Activated T-helper 1 cell treated with anti-CD3 and anti-CD28 coated beads, Interleukin-12 subunit alpha, Interleukin-12 subunit beta, Interleukin-2, Interleukin-4 antibody, amounts not matched to agents 30 ng/mL and 10 ng/mL and 1 ng/mL, durations not matched to agents 14 hours and 24 hours and 36 hours (primary cell): ENCODE measurements at regions not wholly inside any gene's neighbourhood (a gene's known extent, or its start where the extent isn't known, plus 50 kb on each side); places are given as distances from the start of the nearest gene placed in this dataset.

Experiments used
- DNase-seq: peaks from one replicate; pipeline ENCODE4 v3.0.0; 2021; ENCODE audit warnings: low spot score
- H3K27ac Mint-ChIP-seq: one replicate; pipeline ENCODE4 v1.8.0; 2021; ENCODE audit warnings: mild to moderate bottlenecking, mixed read lengths
- H3K27me3 Mint-ChIP-seq: one replicate; pipeline ENCODE4 v1.8.0; 2022; ENCODE audit warnings: mild to moderate bottlenecking, moderate library complexity, mixed read lengths; ENCODE audit not compliant: insufficient read depth
- H3K36me3 Mint-ChIP-seq: one replicate; pipeline ENCODE4 v1.8.0; 2021; ENCODE audit warnings: low read depth, mixed read lengths
- H3K4me1 Mint-ChIP-seq: one replicate; pipeline ENCODE4 v1.8.0; 2021; ENCODE audit warnings: low read depth, mixed read lengths
- H3K4me3 Mint-ChIP-seq: one replicate; pipeline ENCODE4 v1.8.0; 2021; ENCODE audit warnings: mild to moderate bottlenecking, moderate library complexity, mixed read lengths
- H3K9me3 Mint-ChIP-seq: one replicate; pipeline ENCODE4 v1.8.0; 2021; ENCODE audit warnings: mixed read lengths
- intact Hi-C: fragments of 100-400 bp; cut with micrococcal nuclease; formaldehyde crosslinking; loops from one replicate; pipeline ENCODE4 v1.15.1; 2024

GRCh38 chr10:2150288-2150687 lies 413.0 kb upstream of the ADARB2 start:
- Mint-ChIP-seq H3K27ac (no peak overlapping the region), H3K27me3 (peaks cover 2% of the 10 kb centered on the region), H3K36me3 (no peaks in the 10 kb centered on the region), H3K9me3 (no peaks in the 10 kb centered on the region), H3K4me3 (no peak overlapping the region), H3K4me1 (no peaks in the 10 kb centered on the region)
- intact Hi-C loops = no loop called here
- no peak for DNase-seq

DNA sequence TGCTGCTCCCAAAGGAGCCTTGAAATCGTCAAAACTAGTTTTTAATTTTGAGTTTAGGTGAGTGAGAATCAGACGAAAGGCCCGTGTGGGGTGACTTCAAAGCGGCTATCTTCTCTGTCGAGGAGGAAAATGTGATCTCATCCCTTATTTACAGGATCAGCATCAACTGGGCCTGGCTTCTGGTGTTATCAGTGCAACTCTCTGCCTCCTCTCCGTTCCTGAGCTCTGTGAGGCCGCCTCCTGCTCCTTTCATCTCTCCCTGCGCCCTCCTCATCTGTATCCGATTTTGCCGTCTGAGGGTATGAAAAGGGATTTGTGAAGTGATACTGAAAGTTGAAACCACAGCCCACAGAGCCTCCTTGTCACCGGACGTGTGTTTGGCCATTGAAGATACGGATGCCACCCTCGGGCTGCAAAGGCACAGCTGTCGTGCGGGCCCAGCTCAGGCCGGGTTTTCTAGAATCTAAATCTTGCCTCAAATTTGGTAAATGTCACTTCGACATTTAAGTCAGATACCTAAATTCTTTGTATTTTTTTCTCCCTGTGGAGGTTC lies 408.7 kb upstream of the ADARB2 start:
- no peak for DNase-seq
- Mint-ChIP-seq H3K27me3 (no peaks in the 10 kb centered on the region), H3K4me1 (no peaks in the 10 kb centered on the region), H3K4me3 (no peak overlapping the region), H3K9me3 (no peaks in the 10 kb centered on the region), H3K27ac (no peak overlapping the region), H3K36me3 (no peaks in the 10 kb centered on the region)
- intact Hi-C loops = no loop called here

GRCh38 chr10:2145491-2145890 lies 408.2 kb upstream of the ADARB2 start:
- DNase-seq = no peak
- H3K9me3 Mint-ChIP-seq = no peaks in the 10 kb centered on the region
- no peaks in the 10 kb centered on the region for H3K4me1 Mint-ChIP-seq
- H3K4me3 Mint-ChIP-seq = no peak overlapping the region
- intact Hi-C loops = no loop called here
- no peak overlapping the region for H3K27ac Mint-ChIP-seq
- H3K36me3 Mint-ChIP-seq = no peaks in the 10 kb centered on the region
- no peaks in the 10 kb centered on the region for H3K27me3 Mint-ChIP-seq

GRCh38 chr10:2144584-2144983 lies 407.3 kb upstream of the ADARB2 start:
- H3K4me3 Mint-ChIP-seq = no peak overlapping the region
- H3K4me1 Mint-ChIP-seq = no peaks in the 10 kb centered on the region
- intact Hi-C loops = no loop called here

GRCh38 chr10:2143213-2143835 lies 406.0 kb upstream of the ADARB2 start:
- Mint-ChIP-seq H3K36me3 (no peaks in the 10 kb centered on the region), H3K27me3 (no peaks in the 10 kb centered on the region), H3K27ac (no peak overlapping the region), H3K9me3 (no peaks in the 10 kb centered on the region), H3K4me1 (no peaks in the 10 kb centered on the region), H3K4me3 (no peak overlapping the region)
- no peak for DNase-seq
- intact Hi-C loops = no loop called here

More at GRCh38 chr10:2144584-2144983, 407.3 kb upstream of the ADARB2 start:
- no peak for DNase-seq
- Mint-ChIP-seq H3K36me3 (no peaks in the 10 kb centered on the region), H3K9me3 (no peaks in the 10 kb centered on the region), H3K27me3 (no peaks in the 10 kb centered on the region), H3K27ac (no peak overlapping the region)

- Mint-ChIP-seq H3K27me3 (no peaks in the 10 kb centered on the region), H3K9me3 (no peaks in the 10 kb centered on the region), H3K27ac (no peak overlapping the region), H3K36me3 (no peaks in the 10 kb centered on the region), H3K4me3 (no peak overlapping the region), H3K4me1 (no peaks in the 10 kb centered on the region)
- DNase-seq = no peak
- intact Hi-C loops = no loop called here
Measured at GRCh38 chr10:2139746-2140145, 402.4 kb upstream of the ADARB2 start.

- no peak overlapping the region for H3K27ac Mint-ChIP-seq
- intact Hi-C loops = no loop called here
- no peaks in the 10 kb centered on the region for H3K36me3 Mint-ChIP-seq
- DNase-seq = no peak
- no peaks in the 10 kb centered on the region for H3K27me3 Mint-ChIP-seq
- no peaks in the 10 kb centered on the region for H3K4me1 Mint-ChIP-seq
- no peaks in the 10 kb centered on the region for H3K9me3 Mint-ChIP-seq
- H3K4me3 Mint-ChIP-seq = no peak overlapping the region
Measured at GRCh38 chr10:2137549-2138174, 400.3 kb upstream of the ADARB2 start.

GRCh38 chr10:2130705-2131305 lies 393.5 kb upstream of the ADARB2 start:
- Mint-ChIP-seq H3K36me3 (no peaks in the 10 kb centered on the region), H3K9me3 (no peaks in the 10 kb centered on the region), H3K27ac (no peak overlapping the region), H3K4me1 (no peaks in the 10 kb centered on the region), H3K27me3 (no peaks in the 10 kb centered on the region), H3K4me3 (no peak overlapping the region)
- intact Hi-C loops = no loop called here
- no peak for DNase-seq

DNA sequence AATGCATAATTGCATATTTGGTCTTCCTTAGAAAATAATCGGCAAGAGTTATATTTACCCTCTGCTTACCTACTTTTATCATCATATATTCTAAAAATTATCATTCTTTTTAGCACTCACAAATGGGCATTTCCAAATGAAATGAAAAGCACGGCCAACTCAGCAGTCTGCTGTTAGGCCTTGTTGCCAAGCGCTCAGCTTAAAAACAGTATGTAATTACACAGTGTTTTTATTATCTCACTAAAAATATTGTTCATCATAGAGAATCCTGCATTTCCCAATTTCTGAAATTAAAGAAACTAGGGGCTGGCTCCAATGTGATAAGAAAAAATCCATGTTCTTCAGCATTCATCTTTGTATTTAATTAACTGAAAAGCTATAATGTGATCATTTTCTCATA lies 391.7 kb upstream of the ADARB2 start:
- no peaks in the 10 kb centered on the region for H3K9me3 Mint-ChIP-seq
- no peak overlapping the region for H3K4me3 Mint-ChIP-seq
- H3K27ac Mint-ChIP-seq = no peak overlapping the region
- intact Hi-C loops = no loop called here
- H3K36me3 Mint-ChIP-seq = no peaks in the 10 kb centered on the region
- no peaks in the 10 kb centered on the region for H3K27me3 Mint-ChIP-seq
- DNase-seq = no peak
- H3K4me1 Mint-ChIP-seq = no peaks in the 10 kb centered on the region

DNA sequence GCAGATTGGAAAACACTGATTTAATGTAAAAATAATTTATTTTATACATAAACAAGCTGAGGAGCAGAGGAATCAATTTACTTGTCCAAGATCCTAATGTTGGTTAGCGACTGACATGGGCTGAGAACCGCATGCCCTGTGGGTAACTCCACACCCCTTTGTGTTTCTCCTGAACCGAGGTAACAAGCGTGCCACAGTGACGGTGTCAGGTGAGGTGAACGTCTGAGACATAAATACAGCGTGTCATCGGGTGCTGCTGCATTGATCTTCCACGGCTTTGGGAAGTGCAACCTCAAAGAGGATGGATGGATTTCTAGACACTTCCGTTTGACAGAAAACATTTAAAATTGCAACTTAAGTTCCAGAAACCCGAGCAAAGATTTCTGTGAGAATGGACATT lies 386.8 kb upstream of the ADARB2 start:
- Mint-ChIP-seq H3K36me3 (no peaks in the 10 kb centered on the region), H3K27ac (no peak overlapping the region), H3K4me1 (no peaks in the 10 kb centered on the region), H3K27me3 (peaks cover 2% of the 10 kb centered on the region), H3K9me3 (no peaks in the 10 kb centered on the region), H3K4me3 (no peak overlapping the region)
- intact Hi-C loops = no loop called here
- DNase-seq = no peak

DNA sequence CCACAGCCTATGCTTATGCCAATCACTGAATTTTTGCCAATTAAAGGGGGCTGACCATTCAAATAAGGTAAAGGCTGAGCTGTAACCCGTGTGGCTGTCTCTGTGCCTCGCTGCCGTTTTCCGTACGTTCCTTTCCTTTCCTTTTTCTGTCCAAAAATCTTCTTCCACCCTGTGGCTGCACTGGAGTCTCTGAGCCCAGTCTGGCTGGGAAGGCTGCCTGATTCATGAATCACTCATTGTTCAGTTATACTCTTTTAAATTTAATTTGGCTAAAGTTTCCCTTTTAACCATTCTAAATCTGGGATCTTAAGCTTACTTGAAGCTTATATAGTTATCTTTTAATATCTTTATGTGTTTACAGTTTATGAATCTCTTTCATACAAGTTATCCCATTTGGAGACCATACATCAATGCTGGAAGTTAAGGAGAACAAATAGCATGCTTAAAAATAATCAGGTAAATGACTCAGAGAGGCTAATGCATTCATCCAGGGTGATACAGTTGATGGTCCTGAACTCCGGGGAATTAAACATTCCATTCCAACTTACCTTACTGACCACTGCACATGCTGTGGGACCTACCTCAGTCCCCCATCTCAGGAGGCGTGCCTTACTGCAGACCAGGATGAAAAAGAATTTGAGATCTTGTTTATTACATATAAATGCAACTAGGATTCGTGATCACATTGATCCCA lies 385.3 kb upstream of the ADARB2 start:
- H3K9me3 Mint-ChIP-seq = no peaks in the 10 kb centered on the region
- no peaks in the 10 kb centered on the region for H3K4me1 Mint-ChIP-seq
- H3K36me3 Mint-ChIP-seq = no peaks in the 10 kb centered on the region
- H3K27me3 Mint-ChIP-seq = peaks cover 2% of the 10 kb centered on the region
- H3K4me3 Mint-ChIP-seq = no peak overlapping the region
- DNase-seq = no peak
- intact Hi-C loops = no loop called here
- no peak overlapping the region for H3K27ac Mint-ChIP-seq

DNA sequence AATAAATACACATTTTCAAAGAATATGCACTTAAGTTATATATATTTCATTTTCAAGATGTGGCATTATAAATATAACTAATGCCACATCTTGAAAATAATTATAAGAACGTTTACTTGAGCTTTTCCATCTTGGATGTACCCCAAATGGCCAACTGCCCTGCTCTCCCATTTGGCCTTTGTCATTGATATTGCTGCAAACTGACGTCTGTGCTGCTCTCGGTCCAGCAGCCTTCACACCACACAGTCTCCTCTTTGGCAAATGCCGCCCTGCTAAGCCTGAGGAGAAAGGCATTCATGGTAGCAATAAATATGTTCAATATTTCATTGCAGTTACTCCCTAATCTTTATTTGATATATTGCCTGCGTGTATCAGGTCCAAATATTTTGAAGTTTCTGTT lies 384.6 kb upstream of the ADARB2 start:
- Mint-ChIP-seq H3K4me1 (no peaks in the 10 kb centered on the region), H3K36me3 (no peaks in the 10 kb centered on the region), H3K27me3 (peaks cover 2% of the 10 kb centered on the region), H3K4me3 (no peak overlapping the region), H3K9me3 (no peaks in the 10 kb centered on the region), H3K27ac (no peak overlapping the region)
- DNase-seq = no peak
- intact Hi-C loops = no loop called here

GRCh38 chr10:2121315-2121714 lies 384.0 kb upstream of the ADARB2 start:
- Mint-ChIP-seq H3K27me3 (peaks cover 2% of the 10 kb centered on the region), H3K9me3 (no peaks in the 10 kb centered on the region), H3K4me3 (no peak overlapping the region), H3K4me1 (no peaks in the 10 kb centered on the region), H3K27ac (no peak overlapping the region), H3K36me3 (no peaks in the 10 kb centered on the region)
- no peak for DNase-seq
- intact Hi-C loops = no loop called here
